ENCODE measurements at regions not wholly inside any gene's neighbourhood (a gene's known extent, or its start where the extent isn't known, plus 50 kb on each side); places are given as distances from the start of the nearest gene placed in this dataset.

- Histone ChIP-seq H3K27ac (ENCODE audit: low read depth, low read length, poor library complexity, severe bottlenecking) (no peak overlapping the region), H3K4me2 (ENCODE audit: low read length) (no peak overlapping the region), H3K79me2 (ENCODE audit: insufficient read depth, low read length) (no peaks in the 10 kb centered on the region), H3K27me3 (ENCODE audit: insufficient read depth, low read length) (no peaks in the 10 kb centered on the region), H3K9me2 (ENCODE audit: low read depth, low read length) (no peaks in the 10 kb centered on the region), H3K9ac (ENCODE audit: low read length) (no peak overlapping the region), H3K4me1 (ENCODE audit: insufficient read depth, low read length, severe bottlenecking) (no peaks in the 10 kb centered on the region), H3K36me3 (ENCODE audit: insufficient read depth, low read length) (no peaks in the 10 kb centered on the region), H3F3A (ENCODE audit: insufficient read depth, low read length) (no peaks in the 10 kb centered on the region), H3K4me3 (ENCODE audit: low read depth, low read length, poor library complexity, severe bottlenecking) (no peak overlapping the region), H2AFZ (ENCODE audit: low read length) (no peak overlapping the region), H4K20me1 (ENCODE audit: insufficient read depth, low read length) (no peaks in the 10 kb centered on the region), H3K9me3 (ENCODE audit: low read length) (no peaks in the 10 kb centered on the region)
- TF ChIP-seq, protein P1, sequence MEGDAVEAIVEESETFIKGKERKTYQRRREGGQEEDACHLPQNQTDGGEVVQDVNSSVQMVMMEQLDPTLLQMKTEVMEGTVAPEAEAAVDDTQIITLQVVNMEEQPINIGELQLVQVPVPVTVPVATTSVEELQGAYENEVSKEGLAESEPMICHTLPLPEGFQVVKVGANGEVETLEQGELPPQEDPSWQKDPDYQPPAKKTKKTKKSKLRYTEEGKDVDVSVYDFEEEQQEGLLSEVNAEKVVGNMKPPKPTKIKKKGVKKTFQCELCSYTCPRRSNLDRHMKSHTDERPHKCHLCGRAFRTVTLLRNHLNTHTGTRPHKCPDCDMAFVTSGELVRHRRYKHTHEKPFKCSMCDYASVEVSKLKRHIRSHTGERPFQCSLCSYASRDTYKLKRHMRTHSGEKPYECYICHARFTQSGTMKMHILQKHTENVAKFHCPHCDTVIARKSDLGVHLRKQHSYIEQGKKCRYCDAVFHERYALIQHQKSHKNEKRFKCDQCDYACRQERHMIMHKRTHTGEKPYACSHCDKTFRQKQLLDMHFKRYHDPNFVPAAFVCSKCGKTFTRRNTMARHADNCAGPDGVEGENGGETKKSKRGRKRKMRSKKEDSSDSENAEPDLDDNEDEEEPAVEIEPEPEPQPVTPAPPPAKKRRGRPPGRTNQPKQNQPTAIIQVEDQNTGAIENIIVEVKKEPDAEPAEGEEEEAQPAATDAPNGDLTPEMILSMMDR (IDR thresholded peaks at IDR 0.05; ENCODE audit: low read length), result no peak
- TF ChIP-seq EZH2 (IDR thresholded peaks at IDR 0.05; ENCODE audit: borderline replicate concordance, low read length), result no peak
These were observed 66.3 kb upstream of the SOX5 start for GRCh38 chr12:24015833-24016160.

DNA sequence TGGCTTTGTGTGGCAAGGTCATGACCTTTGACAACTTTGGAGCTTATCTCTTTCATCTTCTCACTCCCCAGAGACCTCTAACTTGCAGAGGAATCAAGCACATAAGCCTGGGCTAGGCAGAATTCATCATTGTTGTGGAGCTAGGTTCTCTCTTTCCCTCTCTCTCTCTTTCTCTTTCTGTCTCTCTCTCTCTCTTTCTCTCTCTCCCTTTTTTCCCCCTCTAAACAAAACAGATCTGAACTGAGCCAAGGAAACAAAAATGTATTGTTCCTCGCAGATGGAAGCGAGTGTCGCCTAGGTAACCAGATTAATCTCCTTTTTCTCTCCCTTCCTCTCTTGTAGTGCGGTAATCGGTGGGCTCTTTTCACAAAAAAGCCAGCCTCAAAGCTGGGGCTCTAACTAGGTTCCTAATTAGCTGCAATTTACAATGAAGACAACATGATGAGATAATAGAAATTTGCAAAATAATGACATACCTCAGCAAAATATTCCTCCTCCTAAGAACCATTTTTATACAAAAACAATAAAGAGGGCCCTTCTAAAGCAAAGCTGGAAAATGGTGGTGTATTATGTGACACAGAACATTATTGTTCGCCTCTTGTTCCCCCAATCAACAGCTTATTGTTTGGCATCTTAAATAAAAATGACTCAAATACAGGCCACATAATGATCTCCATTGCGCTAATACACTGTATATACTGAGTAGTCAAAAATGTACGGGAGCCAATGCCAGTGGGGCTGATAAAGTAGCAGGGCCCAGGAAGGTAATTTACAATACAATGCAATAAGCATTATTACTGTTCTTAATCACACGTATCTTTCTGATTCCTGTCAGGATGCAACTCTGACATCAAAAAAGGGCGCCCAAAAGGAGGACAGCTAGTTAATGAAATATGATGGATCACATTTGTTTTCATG is 65.7 kb upstream of the SOX5 start:
- H3K4me3 ChIP-seq (ENCODE audit: low read depth, low read length, poor library complexity, severe bottlenecking), result no peak overlapping the region
- no peaks in the 10 kb centered on the region for H3K36me3 ChIP-seq (ENCODE audit: insufficient read depth, low read length)
- H3K9ac ChIP-seq (ENCODE audit: low read length), result no peak overlapping the region
- TF ChIP-seq, protein P1 (IDR thresholded peaks at IDR 0.05; ENCODE audit: low read length), result no peak
- no peak for TF ChIP-seq EZH2 (IDR thresholded peaks at IDR 0.05; ENCODE audit: borderline replicate concordance, low read length)
- no peaks in the 10 kb centered on the region for H3K9me2 ChIP-seq (ENCODE audit: low read depth, low read length)
- no peaks in the 10 kb centered on the region for H3K27me3 ChIP-seq (ENCODE audit: insufficient read depth, low read length)
- no peaks in the 10 kb centered on the region for H3K9me3 ChIP-seq (ENCODE audit: low read length)
- H3K4me1 ChIP-seq (ENCODE audit: insufficient read depth, low read length, severe bottlenecking), result no peaks in the 10 kb centered on the region
- H4K20me1 ChIP-seq (ENCODE audit: insufficient read depth, low read length), result no peaks in the 10 kb centered on the region
- H2AFZ ChIP-seq (ENCODE audit: low read length), result no peak overlapping the region
- H3K27ac ChIP-seq (ENCODE audit: low read depth, low read length, poor library complexity, severe bottlenecking), result no peak overlapping the region
- H3K4me2 ChIP-seq (ENCODE audit: low read length), result no peak overlapping the region
- no peaks in the 10 kb centered on the region for H3K79me2 ChIP-seq (ENCODE audit: insufficient read depth, low read length)
- no peaks in the 10 kb centered on the region for H3F3A ChIP-seq (ENCODE audit: insufficient read depth, low read length)

- H3K9ac ChIP-seq (ENCODE audit: low read length), result no peak overlapping the region
- no peak overlapping the region for H3K27ac ChIP-seq (ENCODE audit: low read depth, low read length, poor library complexity, severe bottlenecking)
- TF ChIP-seq, protein P1 (IDR thresholded peaks at IDR 0.05; ENCODE audit: low read length), result no peak
- TF ChIP-seq EZH2 (IDR thresholded peaks at IDR 0.05; ENCODE audit: borderline replicate concordance, low read length), result no peak
- no peaks in the 10 kb centered on the region for H3K9me2 ChIP-seq (ENCODE audit: low read depth, low read length)
- no peaks in the 10 kb centered on the region for H3K36me3 ChIP-seq (ENCODE audit: insufficient read depth, low read length)
- no peak overlapping the region for H3K4me2 ChIP-seq (ENCODE audit: low read length)
- no peaks in the 10 kb centered on the region for H3K27me3 ChIP-seq (ENCODE audit: insufficient read depth, low read length)
- H3F3A ChIP-seq (ENCODE audit: insufficient read depth, low read length), result no peaks in the 10 kb centered on the region
- H3K4me3 ChIP-seq (ENCODE audit: low read depth, low read length, poor library complexity, severe bottlenecking), result no peak overlapping the region
- no peaks in the 10 kb centered on the region for H3K4me1 ChIP-seq (ENCODE audit: insufficient read depth, low read length, severe bottlenecking)
- H4K20me1 ChIP-seq (ENCODE audit: insufficient read depth, low read length), result no peaks in the 10 kb centered on the region
- no peak overlapping the region for H2AFZ ChIP-seq (ENCODE audit: low read length)
- no peaks in the 10 kb centered on the region for H3K9me3 ChIP-seq (ENCODE audit: low read length)
- H3K79me2 ChIP-seq (ENCODE audit: insufficient read depth, low read length), result no peaks in the 10 kb centered on the region
These were observed 64.8 kb upstream of the SOX5 start for GRCh38 chr12:24014240-24014639.
